HFF-Myc (cell line): ENCODE measurements at regions not wholly inside any gene's neighbourhood (a gene's known extent, or its start where the extent isn't known, plus 50 kb on each side); places are given as distances from the start of the nearest gene placed in this dataset.

Experiments used
- DNase-seq: peaks from one replicate; pipeline ENCODE4 v3.0.0-alpha.2; 2011; ENCODE audit warnings: low read depth; ENCODE audit errors: extremely low read depth
- H3K4me3 ChIP-seq: replicated peaks from 2 replicates; pipeline ENCODE4 v1.5.1; 2011; ENCODE audit warnings: low read depth, mild to moderate bottlenecking, control low read depth, low read length
- CTCF ChIP-seq: IDR thresholded peaks from 2 replicates; pipeline ENCODE4 v1.5.1; 2012; ENCODE audit warnings: mild to moderate bottlenecking, low read depth, low read length, control low read depth; ENCODE audit errors: missing control alignments

GRCh38 chr13:90170208-90170607, 1177.3 kb upstream of the MIR17HG start:
- no peak overlapping the region for H3K4me3 ChIP-seq
- no peak for TF ChIP-seq CTCF
- DNase-seq, result no peak

- no peak for TF ChIP-seq CTCF
- H3K4me3 ChIP-seq, result no peak overlapping the region
- DNase-seq, result no peak
Measured at GRCh38 chr13:90171649-90172048, 1175.8 kb upstream of the MIR17HG start.

- H3K4me3 ChIP-seq, result no peak overlapping the region
- TF ChIP-seq CTCF, result no peak
- DNase-seq, result no peak
Measured at GRCh38 chr13:90177512-90177911, 1170.0 kb upstream of the MIR17HG start.

GRCh38 chr13:90184355-90184754, 1163.1 kb upstream of the MIR17HG start:
- TF ChIP-seq CTCF, result no peak

GRCh38 chr13:90185734-90186133, 1161.8 kb upstream of the MIR17HG start:
- DNase-seq, result no peak
- no peak overlapping the region for H3K4me3 ChIP-seq
- no peak for TF ChIP-seq CTCF

More at GRCh38 chr13:90184355-90184754, 1163.1 kb upstream of the MIR17HG start:
- DNase-seq, result no peak
- no peak overlapping the region for H3K4me3 ChIP-seq

- no peak for TF ChIP-seq CTCF
- no peak overlapping the region for H3K4me3 ChIP-seq
- no peak for DNase-seq
Measured at GRCh38 chr13:90187478-90188350, 1159.8 kb upstream of the MIR17HG start.

- no peak for TF ChIP-seq CTCF
- H3K4me3 ChIP-seq, result no peak overlapping the region
- DNase-seq, result no peak
Measured at GRCh38 chr13:90188351-90188636, 1159.2 kb upstream of the MIR17HG start.
